H1 (cell line): ENCODE measurements at regions not wholly inside any gene's neighbourhood (a gene's known extent, or its start where the extent isn't known, plus 50 kb on each side); places are given as distances from the start of the nearest gene placed in this dataset.

Experiments
- CTCF ChIA-PET: fragments of 300-600 bp; sonication (Branson Sonifier 250); formaldehyde crosslinking; loops from one replicate; lab custom pipeline; 2021; ENCODE audit not compliant: partially characterized antibody; lab: Charles Lee
- POLR2A ChIA-PET: fragments of 300-600 bp; sonication (Branson Sonifier 250); formaldehyde crosslinking; loops from one replicate; lab custom pipeline; 2021; ENCODE audit warnings: inconsistent platforms; ENCODE audit not compliant: partially characterized antibody; lab: Charles Lee
- DNase-seq, 2 experiments: peaks; one replicate each; pipeline versions ENCODE4 v3.0.0 to v3.0.0-alpha.2; 2010 to 2022; ENCODE audit warnings: low spot score in 2 of 2, low read depth in 1 of 2, mixed read lengths in 1 of 2
- FAIRE-seq: peaks from 2 replicates; lab custom pipeline; 2011; peaks lifted over from hg19 to GRCh38; lab: Jason Lieb, UNC
- H2AFZ ChIP-seq: 2 replicates; pipeline ENCODE4 v1.8.1; 2012; ENCODE audit warnings: low read length, inconsistent platforms
- H2AK5ac ChIP-seq: 2 replicates; pipeline ENCODE4 v1.6.1; 2013; ENCODE audit warnings: low read depth, low read length
- H2BK120ac ChIP-seq: replicated peaks from 2 replicates; pipeline ENCODE3; 2013; ENCODE audit warnings: low read depth, low read length, inconsistent platforms
- H2BK12ac ChIP-seq: 2 replicates; pipeline ENCODE4 v1.6.1; 2013; ENCODE audit warnings: low read depth, low read length
- H2BK15ac ChIP-seq: 2 replicates; pipeline ENCODE4 v1.6.1; 2013; ENCODE audit warnings: low read length
- H2BK20ac ChIP-seq: 2 replicates; pipeline ENCODE4 v1.6.1; 2013; ENCODE audit warnings: low read length
- H2BK5ac ChIP-seq: 2 replicates; pipeline ENCODE4 v1.6.1; 2013; ENCODE audit warnings: low read depth, low read length
- H3K14ac ChIP-seq: 2 replicates; pipeline ENCODE4 v1.6.1; 2013; ENCODE audit warnings: inconsistent platforms; ENCODE audit not compliant: insufficient read length
- H3K18ac ChIP-seq: 2 replicates; pipeline ENCODE4 v1.6.1; 2013; ENCODE audit warnings: low read length; ENCODE audit errors: extremely low read depth
- H3K23ac ChIP-seq: 2 replicates; pipeline ENCODE4 v1.6.1; 2013; ENCODE audit warnings: inconsistent platforms; ENCODE audit not compliant: insufficient read length
- H3K23me2 ChIP-seq: 2 replicates; pipeline ENCODE4 v1.6.1; 2013; ENCODE audit warnings: low read depth, low read length
- H3K27ac ChIP-seq: 2 replicates; pipeline ENCODE4 v1.6.1; 2011; ENCODE audit warnings: low read depth, low read length, inconsistent platforms
- H3K27me3 ChIP-seq, 4 experiments: replicated peaks in 1 of 4; 1 replicate in 1 of 4; 2 replicates in 3 of 4; pipeline versions ENCODE4 v1.6.1 to v1.8.1; 2011 to 2013; ENCODE audit warnings: low read length in 3 of 4, mild to moderate bottlenecking in 3 of 4, inconsistent platforms in 2 of 4, mixed read lengths in 2 of 4, moderate library complexity in 1 of 4; ENCODE audit not compliant: control insufficient read depth in 3 of 4, insufficient read depth in 3 of 4; ENCODE audit errors: extremely low read depth in 1 of 4
- H3K36me3 ChIP-seq, 4 experiments: 2 replicates each; pipeline versions ENCODE4 v1.6.1 to v1.8.1; 2011 to 2013; ENCODE audit warnings: mild to moderate bottlenecking in 4 of 4, low read length in 3 of 4, moderate library complexity in 2 of 4, control low read depth in 1 of 4, inconsistent platforms in 1 of 4; ENCODE audit not compliant: insufficient read depth in 4 of 4, control insufficient read depth in 2 of 4
- H3K4ac ChIP-seq: replicated peaks from 2 replicates; pipeline ENCODE3; 2013; ENCODE audit warnings: low read length, low read depth, mixed read lengths, inconsistent platforms; ENCODE audit not compliant: insufficient read length
- H3K4me1 ChIP-seq, 4 experiments: replicated peaks in 1 of 4; 1 replicate in 1 of 4; 2 replicates in 3 of 4; pipeline versions ENCODE4 v1.6.1 to v1.8.1; 2011 to 2013; ENCODE audit warnings: low read length in 3 of 4, inconsistent platforms in 2 of 4, mixed read lengths in 1 of 4; ENCODE audit not compliant: insufficient read depth in 4 of 4, control insufficient read depth in 3 of 4
- H3K4me2 ChIP-seq, 2 experiments: 2 replicates each; pipeline versions ENCODE4 v1.6.1 to v1.8.1; 2011 to 2013; ENCODE audit warnings: low read depth in 2 of 2, low read length in 2 of 2, control low read depth in 1 of 2, inconsistent platforms in 1 of 2, mild to moderate bottlenecking in 1 of 2; ENCODE audit not compliant: insufficient read depth in 1 of 2
- H3K4me3 ChIP-seq, 4 experiments: fragments of 200-600, 300-600 bp in 1 of 4; sonication (generic), shearing (Covaris generic), sonication (Bioruptor Twin) in 1 of 4; 2 replicates each; pipeline versions ENCODE4 v1.5.1 to v1.8.1; 2011 to 2016; ENCODE audit warnings: low read length in 4 of 4, low read depth in 3 of 4, control low read depth in 2 of 4, inconsistent platforms in 2 of 4, mild to moderate bottlenecking in 2 of 4, mixed read lengths in 1 of 4, moderate library complexity in 1 of 4; ENCODE audit not compliant: insufficient read depth in 2 of 4; ENCODE audit errors: extremely low read depth in 1 of 4
- H3K56ac ChIP-seq: replicated peaks from 2 replicates; pipeline ENCODE3; 2013; ENCODE audit warnings: low read depth, mild to moderate bottlenecking, mixed read lengths, low read length, inconsistent platforms; ENCODE audit not compliant: insufficient read length
- H3K79me1 ChIP-seq: 2 replicates; pipeline ENCODE4 v1.6.1; 2013; ENCODE audit warnings: low read depth, low read length, control low read depth
- H3K79me2 ChIP-seq, 2 experiments: 2 replicates each; pipeline versions ENCODE4 v1.6.1 to v1.8.1; 2012 to 2013; ENCODE audit warnings: low read length in 2 of 2, mild to moderate bottlenecking in 2 of 2, inconsistent platforms in 1 of 2; ENCODE audit not compliant: insufficient read depth in 2 of 2, control insufficient read depth in 1 of 2
- H3K9ac ChIP-seq, 4 experiments: replicated peaks in 1 of 4; 1 replicate in 1 of 4; 2 replicates in 3 of 4; pipeline versions ENCODE4 v1.6.1 to v1.8.1; 2011 to 2013; ENCODE audit warnings: low read depth in 3 of 4, low read length in 3 of 4, control low read depth in 2 of 4, mild to moderate bottlenecking in 2 of 4, moderate library complexity in 2 of 4, inconsistent platforms in 1 of 4; ENCODE audit errors: extremely low read depth in 1 of 4
- H3K9me3 ChIP-seq, 2 experiments: 2 replicates each; pipeline versions ENCODE4 v1.6.1 to v1.8.1; 2012 to 2013; ENCODE audit warnings: mild to moderate bottlenecking in 2 of 2, moderate library complexity in 2 of 2, control low read depth in 1 of 2, inconsistent platforms in 1 of 2, low read depth in 1 of 2, low read length in 1 of 2, mixed read lengths in 1 of 2; ENCODE audit not compliant: insufficient read depth in 2 of 2
- H4K20me1 ChIP-seq, 2 experiments: replicated peaks in 1 of 2; 2 replicates each; pipeline versions ENCODE3 to v1.8.1; 2011 to 2013; ENCODE audit warnings: inconsistent platforms in 2 of 2, low read length in 2 of 2, mild to moderate bottlenecking in 1 of 2; ENCODE audit not compliant: insufficient read depth in 2 of 2, control insufficient read depth in 1 of 2
- H4K5ac ChIP-seq: 2 replicates; pipeline ENCODE4 v1.6.1; 2013; ENCODE audit warnings: low read length, low read depth, mixed read lengths, inconsistent platforms; ENCODE audit not compliant: insufficient read length
- H4K8ac ChIP-seq: 2 replicates; pipeline ENCODE4 v1.8.0; 2013; ENCODE audit warnings: mild to moderate bottlenecking, moderate library complexity, low read length, inconsistent platforms; ENCODE audit not compliant: insufficient read depth; ENCODE audit errors: extremely low read depth
- H4K91ac ChIP-seq: replicated peaks from 2 replicates; pipeline ENCODE3; 2013; ENCODE audit warnings: low read length, mixed read lengths, inconsistent platforms; ENCODE audit not compliant: insufficient read length
- ASH2L ChIP-seq: fragments of 200-600, 300-600 bp; sonication (generic); IDR thresholded peaks from one replicate; pipeline ENCODE4 v1.7.1; 2017; ENCODE audit warnings: low read length
- BACH1 ChIP-seq: IDR thresholded peaks from 2 replicates; pipeline ENCODE4 v1.6.1; 2012; ENCODE audit warnings: low read length, improper control_type of control experiment
- CEBPB ChIP-seq: IDR thresholded peaks from 2 replicates; pipeline ENCODE4 v1.6.1; 2012; ENCODE audit warnings: low read depth, low read length
- CTBP2 ChIP-seq: IDR thresholded peaks from 2 replicates; pipeline ENCODE4 v1.7.0; 2011; ENCODE audit warnings: borderline replicate concordance, mild to moderate bottlenecking, moderate library complexity, mixed read lengths, low read length; ENCODE audit not compliant: insufficient read depth, insufficient read length
- GTF2F1 ChIP-seq: IDR thresholded peaks from 2 replicates; pipeline ENCODE4 v1.6.1; 2012; ENCODE audit warnings: low read depth, low read length, improper control_type of control experiment, borderline replicate concordance
- KDM4A ChIP-seq: IDR thresholded peaks from one replicate; pipeline ENCODE4 v1.7.1; 2012; ENCODE audit warnings: low read depth, mild to moderate bottlenecking, moderate library complexity, low read length, inconsistent platforms; ENCODE audit not compliant: severe bottlenecking
- SIX5 ChIP-seq: IDR thresholded peaks from 2 replicates; pipeline ENCODE4 v1.6.1; 2011; ENCODE audit warnings: mild to moderate bottlenecking, low read depth, low read length
- TBP ChIP-seq: IDR thresholded peaks from 2 replicates; pipeline ENCODE4 v1.6.1; 2011; ENCODE audit warnings: low read depth, low read length, improper control_type of control experiment
- TEAD4 ChIP-seq: IDR thresholded peaks from 2 replicates; pipeline ENCODE4 v1.6.1; 2012; ENCODE audit warnings: low read depth, low read length, inconsistent platforms, mixed read lengths
- ZNF274 ChIP-seq: IDR thresholded peaks from 2 replicates; pipeline ENCODE4 v1.7.0; 2012; ENCODE audit warnings: low read length, borderline replicate concordance; ENCODE audit errors: extremely low read depth
- WGBS, 2 experiments: shearing (Covaris generic) in 1 of 2; methylation state at CpG; one replicate each; pipeline versions ENCODE4 v1.1.6 to v1.1.7; 2013 to 2015; ENCODE audit warnings: low lambda C conversion rate in 2 of 2, mixed read lengths in 2 of 2, inconsistent platforms in 1 of 2, low coverage in 1 of 2, missing lambda C conversion rate in 1 of 2; ENCODE audit not compliant: insufficient replicate concordance in 2 of 2, insufficient coverage in 1 of 2, insufficient read length in 1 of 2; ENCODE audit errors: extremely low coverage in 1 of 2, missing lambda C conversion rate in 1 of 2; 5-methylcytosine and 5-hydroxymethylcytosine counted together
- TF ChIP-seq, protein P1 (sequence below): IDR thresholded peaks from 2 replicates; pipeline ENCODE4 v1.6.1; 2011; ENCODE audit warnings: low read depth, mild to moderate bottlenecking, low read length; ENCODE audit not compliant: insufficient read depth

DNA sequence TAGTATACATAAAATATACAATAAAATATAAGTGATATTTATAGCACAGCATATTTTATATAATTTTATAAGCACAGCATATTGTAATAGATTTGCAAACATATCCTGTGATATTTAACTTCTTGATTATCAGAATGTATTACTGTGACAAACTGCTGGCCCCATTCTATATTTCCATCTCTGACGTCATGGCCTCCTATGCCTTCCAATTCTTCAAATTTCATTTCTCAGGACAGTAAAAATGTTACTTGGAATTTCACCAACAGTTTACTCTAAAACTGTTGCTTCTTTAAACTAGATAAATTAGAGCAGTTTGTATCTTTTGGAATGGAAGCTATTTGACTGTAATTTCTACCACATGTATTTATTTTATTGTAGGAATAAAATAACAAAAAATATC is 102.5 kb upstream of the SLC25A13 start:
- Histone ChIP-seq H3K36me3 (no peaks in the 10 kb centered on the region), H2AK5ac (no peak overlapping the region), H3K9ac (no peak overlapping the region), H3K4me1 (no peaks in the 10 kb centered on the region), H2BK20ac (no peak overlapping the region), H3K9me3 (no peaks in the 10 kb centered on the region), H3K4ac (no peak overlapping the region), H3K27me3 (no peaks in the 10 kb centered on the region), H3K18ac (no peak overlapping the region), H4K8ac (no peak overlapping the region), H2BK120ac (no peak overlapping the region), H3K23me2 (no peaks in the 10 kb centered on the region), H2BK12ac (no peak overlapping the region), H3K14ac (no peak overlapping the region), H3K23ac (no peak overlapping the region), H2BK15ac (no peak overlapping the region), H3K79me1 (no peaks in the 10 kb centered on the region)
- DNase-seq = no peak
- ChIA-PET CTCF (interaction anchor here (2.5 kb wide), 1 partner anchor 9 kb away, joined by 8 read pairs; no protein-coding TSS in a partner anchor), POLR2A (no interaction called here)
- WGBS, 2 experiments = 86% methylated on average over 1 of the region's 1 CpG; no CpG with 5 or more reads in 1 of the 2 experiments
- FAIRE-seq = no peak
- TF ChIP-seq KDM4A (no peak), SIX5 (no peak), TEAD4 (no peak), CTBP2 (no peak), BACH1 (no peak), ASH2L (no peak), ZNF274 (no peak), GTF2F1 (no peak), TBP (no peak), CEBPB (no peak)
- TF ChIP-seq, protein P1, sequence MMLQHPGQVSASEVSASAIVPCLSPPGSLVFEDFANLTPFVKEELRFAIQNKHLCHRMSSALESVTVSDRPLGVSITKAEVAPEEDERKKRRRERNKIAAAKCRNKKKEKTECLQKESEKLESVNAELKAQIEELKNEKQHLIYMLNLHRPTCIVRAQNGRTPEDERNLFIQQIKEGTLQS = no peak
- TF ChIP-seq, all 59 proteins: peak for 0
- Histone ChIP-seq H2BK5ac (no peak overlapping the region), H3K4me2 (no peak overlapping the region), H2AFZ (no peak overlapping the region), H3K79me2 (no peaks in the 10 kb centered on the region), H3K27ac (no peak overlapping the region), H4K5ac (no peak overlapping the region), H3K4me3 (no peak overlapping the region), H4K20me1 (no peaks in the 10 kb centered on the region), H4K91ac (no peak overlapping the region), H3K56ac (no peak overlapping the region)
